SKM-1 treated with dmso at 0.1 percent for 144 hours (cell line): ENCODE measurements at regions not wholly inside any gene's neighbourhood (a gene's known extent, or its start where the extent isn't known, plus 50 kb on each side); places are given as distances from the start of the nearest gene placed in this dataset.
"Not testable (repeated sequence)": the region's sequence is repeated elsewhere in the genome, so short reads cannot be mapped to it uniquely, and the experiment has no call there.

Experiments
- DNase-seq: peaks from one replicate; lab custom pipeline; 2025; ENCODE audit not compliant: unreplicated experiment; lab: John Stamatoyannopoulos, UW

DNA sequence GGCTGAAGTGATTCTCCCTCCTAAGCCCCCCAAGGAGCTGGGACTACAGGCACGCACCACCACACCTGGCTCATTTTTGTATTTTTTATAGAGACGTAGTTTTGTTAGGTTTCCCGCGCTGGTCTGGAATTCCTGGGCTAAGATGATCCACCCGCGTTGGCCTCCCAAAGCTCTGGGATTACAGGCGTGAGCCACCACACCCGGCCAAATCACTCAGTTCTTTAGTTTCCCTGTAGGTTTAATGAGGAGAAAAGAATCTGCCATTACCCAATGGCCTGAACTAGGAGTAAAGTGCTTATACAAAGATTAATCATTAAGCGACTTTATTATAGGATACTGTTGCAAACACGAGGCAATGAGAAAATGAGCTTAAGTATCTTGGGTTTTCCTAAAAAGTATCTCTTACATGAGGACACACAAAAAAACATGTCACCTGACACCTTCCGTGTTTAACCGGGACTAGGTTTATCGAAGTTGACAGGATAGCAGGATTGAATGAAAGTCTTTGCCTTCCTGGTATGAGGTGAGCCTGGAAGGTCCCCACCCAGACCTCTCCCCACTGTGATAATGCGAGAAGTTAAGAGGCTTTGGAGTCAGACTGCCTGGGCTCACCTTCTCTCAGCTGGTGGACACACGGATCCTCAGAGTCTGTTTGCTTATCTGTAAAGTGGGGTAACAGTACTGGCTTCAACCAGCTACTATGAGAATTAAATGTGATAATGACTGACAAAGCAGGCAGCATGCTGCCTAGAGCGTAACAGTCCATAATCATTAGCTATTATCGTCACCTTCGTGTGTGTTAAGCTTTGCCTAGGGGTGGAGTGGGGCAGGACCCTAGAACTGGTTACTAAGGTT lies 133.5 kb upstream of the KRAS start:
- DNase-seq: no peak

DNA sequence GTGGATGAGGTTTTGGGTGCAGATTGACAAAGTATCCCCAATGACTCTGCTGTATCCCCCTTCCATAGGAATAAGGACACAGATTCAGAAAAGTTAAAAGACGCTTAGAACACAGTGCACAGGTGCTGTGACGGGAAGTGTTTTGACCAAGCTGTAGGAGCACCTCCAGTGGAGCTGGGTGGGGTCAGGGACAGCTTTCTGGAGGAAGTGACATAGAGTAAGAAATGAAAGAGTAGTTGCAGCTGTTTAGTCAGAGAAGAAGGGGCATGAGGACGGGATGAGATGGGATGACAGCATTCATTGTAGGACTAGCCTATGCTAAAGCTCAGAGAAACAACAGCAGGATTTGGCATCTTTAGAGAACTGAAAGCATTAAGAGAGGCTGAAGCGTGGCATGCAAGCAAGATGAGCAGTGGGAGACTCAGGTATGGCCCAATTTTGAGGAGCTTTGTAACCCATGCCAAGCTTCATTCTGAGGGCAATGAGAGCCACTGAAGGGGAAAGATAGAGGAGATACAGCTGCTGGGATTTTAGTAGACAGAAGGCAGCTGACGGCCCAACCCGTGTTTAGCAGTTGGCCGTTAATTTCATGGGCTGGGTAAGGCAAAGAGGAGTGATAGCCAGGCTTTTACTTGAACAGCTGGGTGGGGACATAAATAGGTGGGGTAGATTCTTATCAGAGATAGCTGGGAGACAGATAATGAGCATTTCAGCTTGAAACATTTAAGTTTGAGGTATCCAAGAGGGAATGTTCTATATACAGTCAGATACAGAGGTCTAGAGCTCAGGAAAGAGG lies 131.8 kb upstream of the KRAS start:
- DNase-seq: no peak

- peak; percentile 33 for DNase-seq
Measured at GRCh38 chr12:25377469-25378177, 126.9 kb upstream of the KRAS start.

GRCh38 chr12:25376985-25377384 lies 126.3 kb upstream of the KRAS start:
- no peak for DNase-seq

DNA sequence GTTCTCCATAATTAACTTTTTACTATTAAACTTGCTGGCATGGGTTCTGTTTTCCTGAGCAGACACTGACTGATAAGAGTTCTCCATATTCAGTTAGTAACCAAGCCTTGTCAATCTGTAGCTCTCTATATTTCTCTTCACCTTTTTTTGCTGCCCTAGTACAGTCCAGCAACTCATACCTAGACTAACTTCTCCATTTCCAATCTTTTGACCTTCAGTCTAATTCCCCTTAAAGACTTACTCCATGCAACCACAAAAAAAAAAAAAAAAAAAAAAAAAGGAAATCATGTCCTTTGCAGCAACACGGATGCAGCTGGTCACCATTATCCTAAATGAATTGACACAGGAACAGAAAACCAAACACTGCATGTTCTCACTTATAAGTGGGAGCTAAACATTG lies 125.7 kb upstream of the KRAS start:
- DNase-seq: peak; percentile 24

DNA sequence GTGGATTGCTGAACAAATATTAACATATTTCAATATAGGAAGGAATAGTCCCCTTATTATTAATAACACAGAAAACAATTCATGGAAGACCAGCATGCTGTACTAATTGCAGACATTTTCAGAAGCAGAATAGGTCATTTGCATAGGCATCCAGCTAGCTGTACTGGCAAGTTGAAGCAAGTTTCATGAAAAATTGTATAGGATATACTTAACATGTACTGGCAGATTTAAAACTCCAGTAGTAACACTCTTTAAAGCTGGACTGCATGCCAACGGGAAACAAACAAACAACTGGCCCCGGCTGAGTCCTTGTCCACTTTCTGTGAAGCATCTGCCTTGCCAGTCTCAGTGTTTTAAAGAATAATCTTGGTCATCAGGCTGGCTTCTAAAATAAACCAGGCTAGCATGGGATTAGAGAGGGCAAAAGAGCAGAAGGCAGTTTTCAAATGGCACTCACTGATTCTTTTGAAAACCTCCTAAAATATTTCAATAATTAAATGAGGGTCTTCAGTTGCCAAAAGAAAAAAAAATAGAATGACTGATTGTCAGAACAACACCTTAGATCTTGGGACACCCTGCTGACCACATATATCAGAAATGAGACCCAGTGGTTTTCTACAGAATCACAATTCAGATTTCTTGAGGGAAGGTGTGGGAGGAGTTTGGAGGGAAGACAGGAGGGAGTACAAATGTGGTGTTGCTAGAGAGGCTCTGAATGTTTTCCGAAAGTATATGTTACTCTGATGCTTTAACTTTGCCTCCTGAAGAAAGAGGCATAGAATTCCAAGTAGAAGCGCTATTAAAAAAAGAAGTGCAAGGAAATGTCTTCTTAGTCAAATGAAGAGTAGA lies 122.5 kb upstream of the KRAS start:
- DNase-seq: no peak

- no peak for DNase-seq
Measured at GRCh38 chr12:25372002-25372401, 121.3 kb upstream of the KRAS start.

- DNase-seq: no peak
Measured at GRCh38 chr12:25368557-25368956, 117.8 kb upstream of the KRAS start.

- DNase-seq: no peak
Measured at GRCh38 chr12:25366122-25366521, 115.4 kb upstream of the KRAS start.

DNA sequence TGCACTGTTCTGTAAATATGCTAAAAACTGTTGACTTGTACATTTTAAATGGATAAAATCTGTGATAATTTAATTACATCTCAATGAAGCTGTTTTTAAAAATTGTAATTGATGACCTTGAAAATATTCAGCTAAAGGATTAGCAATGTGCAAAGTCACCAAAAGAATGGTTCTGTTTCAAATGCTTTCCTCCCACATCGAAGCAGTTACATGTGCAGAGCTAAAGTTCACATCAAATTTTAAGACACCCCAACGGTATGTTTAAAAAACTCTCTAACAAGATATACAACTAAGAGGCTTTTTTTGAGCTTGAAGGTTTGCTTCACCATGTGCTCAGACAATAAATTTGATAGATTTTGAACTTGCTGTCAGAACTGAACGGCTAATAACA lies 114.6 kb upstream of the KRAS start:
- DNase-seq: no peak

- DNase-seq: no peak
Measured at GRCh38 chr12:25364529-25365339, 114.0 kb upstream of the KRAS start.

GRCh38 chr12:25362646-25363045 lies 111.9 kb upstream of the KRAS start:
- DNase-seq: no peak

DNA sequence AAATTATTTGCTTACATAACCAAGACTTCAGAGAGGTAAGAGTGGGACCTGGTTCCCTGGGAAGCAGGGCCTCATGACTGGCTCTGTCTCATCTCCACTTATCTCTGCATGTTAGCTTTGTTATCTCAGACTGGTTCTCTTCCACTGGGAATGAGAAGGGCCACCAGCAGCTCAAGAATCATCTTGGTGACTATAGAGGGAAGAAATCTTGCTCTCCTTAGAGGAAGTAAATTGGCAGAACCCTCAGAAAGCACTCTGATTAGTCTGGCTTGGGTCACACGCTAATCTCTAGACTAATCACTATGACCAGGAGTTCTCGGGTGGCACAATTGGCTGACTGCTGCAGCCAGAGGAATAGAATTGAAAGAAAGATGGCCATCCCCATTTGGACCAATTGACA lies 110.8 kb upstream of the KRAS start:
- DNase-seq: no peak

DNA sequence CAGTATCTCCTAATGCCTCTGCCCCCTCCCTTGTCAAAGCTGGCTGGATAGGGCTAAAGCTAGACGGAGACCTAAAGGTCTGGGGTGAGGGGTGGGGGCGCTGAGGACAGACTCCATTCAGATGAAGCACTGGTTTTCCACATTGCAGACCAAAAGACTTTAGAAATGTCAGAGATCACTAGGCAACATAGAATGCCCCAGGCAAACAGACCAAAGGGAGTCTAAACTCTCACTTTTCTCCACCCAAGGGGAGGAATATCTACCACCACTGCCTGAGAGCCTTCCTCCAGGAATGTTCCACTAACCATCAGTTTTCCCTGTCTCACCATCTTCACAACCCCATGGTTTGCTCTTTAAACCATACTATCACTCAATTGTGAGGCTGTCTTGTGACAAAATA lies 106.9 kb upstream of the KRAS start:
- DNase-seq: no peak

GRCh38 chr12:25352942-25353341 lies 102.2 kb upstream of the KRAS start:
- not testable (repeated sequence) for DNase-seq

GRCh38 chr12:25352083-25352918 lies 101.6 kb upstream of the KRAS start:
- DNase-seq: no peak

DNA sequence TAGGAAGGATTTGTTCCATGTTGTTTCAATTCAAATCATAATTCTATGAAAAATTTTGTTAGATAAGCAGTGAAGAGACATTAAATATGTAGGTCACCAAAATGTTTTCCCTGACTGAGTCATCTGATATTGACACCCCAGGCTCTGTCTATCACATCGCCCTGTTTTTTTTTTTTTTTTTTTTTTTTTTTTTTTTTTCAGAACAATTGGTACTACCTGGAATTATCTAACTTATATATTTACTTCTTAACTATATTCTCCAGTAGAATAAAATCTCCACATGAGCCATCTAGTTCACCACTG lies 97.8 kb upstream of the KRAS start:
- no peak for DNase-seq

GRCh38 chr12:25347716-25348592 lies 97.2 kb upstream of the KRAS start:
- peak; percentile 46 for DNase-seq
